DMS79 treated with DMSO at 0.1 percent for 48 hours (cell line): ENCODE measurements at regions not wholly inside any gene's neighbourhood (a gene's known extent, or its start where the extent isn't known, plus 50 kb on each side); places are given as distances from the start of the nearest gene placed in this dataset.

Source experiments
- DNase-seq: peaks from one replicate; lab custom pipeline; 2025; lab: John Stamatoyannopoulos, UW

DNA sequence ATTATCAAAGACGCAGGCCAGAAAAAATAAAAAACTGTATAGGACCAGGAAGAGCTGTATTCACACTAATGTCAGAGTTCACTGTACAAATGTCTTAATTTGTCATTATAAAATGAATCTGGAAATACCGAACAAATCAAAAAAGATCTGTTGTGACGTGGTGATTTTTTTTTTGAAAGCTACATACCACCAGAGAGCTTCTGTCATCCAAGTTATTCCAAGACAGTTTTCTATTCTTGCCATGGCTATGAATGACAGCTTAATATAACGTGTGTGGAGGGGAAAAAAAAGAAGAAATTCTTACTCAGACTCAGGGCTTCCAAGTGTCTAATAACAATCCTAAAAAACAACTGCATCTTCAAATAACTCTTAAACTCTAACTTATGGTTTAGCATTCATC lies 328.8 kb upstream of the BTBD3 start:
- DNase-seq = no peak

DNA sequence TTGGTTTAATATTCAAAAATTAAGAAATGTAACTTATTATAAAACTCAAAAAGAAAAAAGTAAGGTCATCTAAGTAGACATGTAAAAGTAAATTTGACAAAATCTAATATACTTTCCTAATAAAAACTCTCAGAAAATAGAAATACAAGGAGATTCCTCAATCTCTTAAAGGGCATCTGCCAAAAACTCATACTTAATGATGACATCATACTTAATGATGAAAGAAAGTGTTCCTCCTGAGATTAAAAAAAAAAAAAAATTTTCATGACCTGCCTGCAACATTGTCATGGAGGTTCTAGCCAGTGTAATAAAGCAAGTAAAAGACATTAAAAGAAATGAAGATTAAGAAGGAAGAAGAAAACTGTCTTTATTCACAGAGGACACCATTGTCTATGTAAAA lies 325.7 kb upstream of the BTBD3 start:
- DNase-seq = no peak

DNA sequence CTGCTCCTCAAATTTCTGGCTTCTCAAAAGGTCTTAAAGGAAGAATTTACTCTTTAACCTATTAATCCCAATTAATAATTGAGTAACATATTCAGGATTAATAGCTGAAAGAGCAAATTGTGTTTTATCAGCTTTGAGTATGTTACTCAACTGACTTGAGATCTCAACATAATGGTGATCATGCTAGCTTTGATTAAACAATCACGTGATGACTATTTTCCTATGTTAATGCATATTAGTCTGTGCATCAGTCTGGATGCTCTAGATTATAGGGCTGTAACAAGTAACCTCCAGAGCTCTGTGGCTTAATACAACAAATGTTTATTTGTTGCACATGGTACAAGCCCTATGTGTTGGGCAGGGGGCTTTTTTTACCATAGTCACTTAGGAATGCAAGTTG lies 313.4 kb upstream of the BTBD3 start:
- DNase-seq = no peak

DNA sequence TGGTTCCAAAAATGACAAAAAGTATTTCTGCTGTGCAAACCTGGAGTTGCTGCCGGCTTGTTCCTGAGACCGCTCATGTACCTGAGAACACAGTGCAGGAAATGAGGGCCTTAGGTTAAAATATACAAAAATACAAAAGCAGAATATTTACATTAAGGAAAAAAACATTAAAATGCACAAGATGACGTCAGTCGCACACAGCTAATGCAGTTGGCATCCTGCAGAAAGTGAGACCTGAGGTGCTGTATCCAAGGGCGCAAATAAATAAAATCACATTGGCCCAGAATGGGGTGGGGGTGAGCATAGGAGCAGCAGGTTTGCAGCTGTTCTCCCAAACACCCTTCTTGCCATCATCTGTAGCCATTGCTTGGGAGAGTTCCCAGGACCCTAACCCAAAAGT lies 310.6 kb upstream of the BTBD3 start:
- DNase-seq = no peak

DNA sequence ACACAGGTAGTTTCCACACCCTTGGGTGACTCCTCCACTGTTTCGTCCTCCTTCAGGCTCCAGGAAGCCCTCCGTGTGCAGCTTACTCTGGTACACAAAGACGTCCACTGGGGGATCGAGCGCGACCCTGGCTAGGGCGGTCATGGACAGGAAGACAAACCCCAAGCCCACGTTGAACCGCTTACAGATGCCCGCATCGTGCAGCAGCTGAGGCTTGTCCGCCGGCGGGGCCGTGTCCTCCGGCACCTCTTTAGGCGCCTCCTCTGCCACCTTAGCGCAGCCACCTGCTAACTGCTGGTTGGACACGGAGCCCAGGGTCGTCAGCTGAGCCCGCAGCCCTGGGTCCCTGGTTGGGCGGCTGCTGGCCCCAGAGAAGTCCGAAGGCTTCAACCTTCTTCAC lies 309.0 kb upstream of the BTBD3 start:
- no peak for DNase-seq

DNA sequence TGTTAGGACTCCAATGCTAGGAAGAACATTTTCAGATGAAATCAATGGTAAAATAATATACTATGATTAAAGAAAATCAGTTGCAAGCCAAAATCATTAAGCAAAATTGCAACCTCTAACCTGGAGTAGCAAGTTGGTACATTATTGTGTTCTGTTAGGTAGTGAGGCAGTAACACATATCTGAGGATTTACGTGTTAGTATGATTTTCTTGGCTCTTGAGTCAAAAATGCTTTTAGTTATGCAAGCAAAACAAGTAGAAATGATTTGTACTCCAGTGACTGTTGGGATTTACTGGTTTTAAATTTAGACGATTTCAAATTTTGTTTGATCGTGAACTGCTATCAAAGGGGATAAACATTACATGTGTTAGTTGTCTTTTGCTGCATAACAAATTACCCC lies 293.0 kb upstream of the BTBD3 start:
- no peak for DNase-seq

DNA sequence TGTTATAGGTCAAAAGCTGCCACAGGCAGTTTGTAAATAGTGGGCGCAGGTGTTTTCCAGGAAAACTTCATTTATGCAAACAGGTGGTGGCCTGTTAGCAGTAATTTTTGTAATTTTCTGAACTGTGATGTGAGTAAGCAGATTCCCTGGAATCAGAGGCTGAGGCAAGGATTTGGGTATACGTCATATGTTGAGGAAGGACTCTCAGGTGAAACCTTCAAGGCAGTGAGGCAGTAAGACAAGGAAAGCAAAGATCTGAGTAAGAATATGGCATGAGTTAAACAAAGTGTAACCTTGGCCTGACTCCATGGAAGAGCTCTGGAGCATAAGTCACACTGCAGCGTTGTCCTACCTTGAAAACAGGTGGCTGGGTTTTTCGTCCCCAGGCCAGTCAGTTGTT lies 291.1 kb upstream of the BTBD3 start:
- DNase-seq = no peak

DNA sequence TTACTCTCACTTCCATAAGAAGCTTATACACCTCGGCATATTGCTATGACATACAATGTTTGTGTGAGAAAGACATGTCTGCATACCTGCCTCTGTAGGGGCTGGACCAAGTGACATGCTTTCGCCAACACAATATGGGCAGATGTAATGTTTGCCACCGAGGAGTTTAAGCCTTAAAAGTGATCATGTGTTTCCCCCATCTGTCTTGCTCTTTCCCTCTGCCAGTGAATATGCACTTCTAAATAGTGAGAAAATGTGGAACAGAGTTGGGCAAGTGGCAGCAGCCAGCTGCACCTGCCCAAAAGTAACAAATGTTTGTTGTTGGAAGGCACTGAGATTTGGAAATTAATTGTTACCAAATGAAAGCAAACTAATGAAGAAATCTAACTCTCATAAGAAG lies 274.8 kb upstream of the BTBD3 start:
- DNase-seq = no peak

DNA sequence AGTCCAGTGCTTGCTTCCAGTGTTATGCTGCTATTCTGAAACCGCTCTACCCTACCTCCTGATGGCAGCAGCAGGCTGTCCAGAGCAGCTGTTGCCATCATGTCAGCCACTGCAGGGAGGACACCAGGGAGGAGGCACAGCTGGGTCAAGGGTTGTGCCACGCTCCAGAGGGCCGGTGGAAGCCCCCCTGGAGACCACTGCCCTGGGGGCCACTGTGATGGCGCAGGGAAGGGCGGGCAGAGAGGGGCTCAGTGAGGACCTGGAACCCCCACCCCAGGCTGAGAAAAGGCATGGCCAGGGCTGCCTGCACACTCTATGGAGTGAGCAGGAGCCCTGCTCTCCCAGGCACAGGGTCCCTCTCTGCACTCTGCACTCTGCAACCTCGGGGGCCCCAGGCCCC lies 271.3 kb upstream of the BTBD3 start:
- no peak for DNase-seq

DNA sequence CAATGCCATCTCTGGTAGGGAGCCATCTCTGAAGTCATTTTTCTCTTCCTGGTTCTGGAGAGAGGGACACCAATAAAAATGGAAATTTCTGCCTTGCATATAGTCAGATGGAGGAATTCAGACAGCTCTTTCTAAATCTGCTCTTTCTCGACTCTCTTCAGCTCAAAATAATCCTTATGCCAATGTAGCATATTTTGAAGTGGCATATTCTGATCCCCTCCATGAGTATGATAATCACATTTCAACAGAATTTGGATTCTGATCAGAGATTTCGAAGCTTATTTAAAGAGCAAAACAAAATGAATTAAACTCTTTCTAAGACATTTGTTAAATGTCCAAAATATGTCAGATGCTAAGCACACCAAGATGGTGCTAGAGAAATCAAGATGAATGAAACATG lies 267.1 kb upstream of the BTBD3 start:
- DNase-seq = no peak

DNA sequence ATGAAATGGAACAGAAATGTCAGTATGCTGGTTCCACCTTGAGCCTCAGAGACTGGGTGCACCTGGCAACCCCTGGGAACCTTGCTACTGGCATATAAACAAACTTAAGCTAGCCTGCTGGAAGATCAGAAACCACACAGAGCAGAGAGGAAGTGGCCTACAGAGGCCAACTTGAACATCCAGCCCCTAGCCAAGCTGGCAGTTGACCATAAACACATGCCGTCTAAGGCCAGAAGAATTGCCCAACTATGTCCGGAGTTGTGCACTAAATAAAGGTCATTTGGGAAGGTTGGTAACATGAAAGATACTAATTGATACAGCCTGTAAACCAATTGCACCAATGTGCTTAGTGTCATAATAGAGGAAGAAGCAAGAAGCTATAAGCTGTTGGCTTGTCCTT lies 266.6 kb upstream of the BTBD3 start:
- DNase-seq = no peak

DNA sequence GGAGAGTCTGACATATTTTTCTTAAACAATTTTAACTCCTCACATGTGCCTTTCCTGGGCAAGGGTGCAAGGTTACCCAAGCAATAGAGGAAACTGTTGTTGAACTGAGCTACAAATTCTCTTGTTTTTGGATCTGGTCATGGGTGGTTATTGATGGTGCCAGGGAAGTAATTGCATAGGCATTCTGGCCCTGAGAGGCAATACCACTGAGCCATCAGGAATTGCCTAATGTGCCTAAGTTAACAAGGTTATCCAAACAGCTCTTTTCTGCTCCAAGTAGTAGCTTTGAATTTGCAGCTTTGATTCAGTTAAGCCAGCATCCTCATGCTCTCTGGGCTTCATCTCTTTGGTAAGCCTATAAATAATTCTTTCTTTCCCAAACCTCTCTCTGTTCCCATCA lies 266.0 kb upstream of the BTBD3 start:
- DNase-seq = no peak

DNA sequence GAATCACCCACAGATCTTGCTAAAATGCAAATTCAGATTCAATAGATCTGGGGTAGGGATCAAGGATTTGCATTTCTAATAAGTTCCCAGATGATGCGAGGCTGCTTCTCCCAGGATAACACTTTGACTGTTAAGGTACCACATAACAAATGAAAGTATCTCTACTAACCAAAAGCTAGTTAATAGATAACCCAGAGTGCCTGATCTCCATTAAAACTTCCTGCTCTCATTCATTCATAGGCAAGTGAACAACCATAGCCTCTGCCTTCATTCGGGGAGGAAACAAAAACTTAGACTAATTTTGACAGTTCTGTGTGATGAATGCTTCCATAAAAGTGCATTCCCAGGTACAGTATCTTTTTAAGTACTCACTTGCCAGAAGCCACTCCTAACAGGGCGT lies 265.6 kb upstream of the BTBD3 start:
- DNase-seq = no peak

DNA sequence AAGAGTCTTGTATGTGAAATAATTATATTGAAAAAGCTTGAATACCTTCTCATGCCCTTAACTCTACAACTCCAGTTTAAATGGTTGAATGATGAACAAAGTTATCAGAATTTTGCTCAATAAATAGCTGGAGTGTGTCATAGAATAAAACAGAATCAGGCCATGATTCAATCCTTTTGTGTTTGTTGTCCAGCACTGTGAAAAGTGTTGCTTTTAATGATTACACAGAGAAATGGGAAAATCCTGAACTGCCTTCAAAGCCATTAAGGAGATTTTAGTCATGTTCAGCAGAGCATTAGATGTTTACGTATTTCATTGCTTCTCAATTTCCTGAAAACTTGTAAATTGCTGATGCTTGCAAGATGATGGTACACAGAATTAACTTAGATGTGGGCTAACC lies 262.9 kb upstream of the BTBD3 start:
- DNase-seq = no peak

DNA sequence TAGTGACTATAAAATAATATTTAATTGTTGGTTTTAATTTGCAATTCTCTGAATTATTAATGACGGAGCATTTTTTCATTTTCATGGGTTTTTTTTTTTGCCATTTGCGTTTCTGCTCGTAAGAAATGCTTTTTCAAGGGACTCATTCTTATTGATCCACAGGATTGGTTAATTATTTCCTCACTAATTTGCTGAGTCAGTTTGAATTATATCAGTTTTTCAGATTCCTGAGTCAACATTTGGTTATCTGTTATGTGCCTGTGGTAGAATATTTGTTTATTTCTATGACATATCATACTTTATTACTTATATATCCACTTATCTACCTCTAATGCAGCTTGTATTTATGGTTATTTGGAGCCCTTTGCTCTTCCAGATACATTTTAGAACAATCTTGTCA lies 257.0 kb upstream of the BTBD3 start:
- no peak for DNase-seq

DNA sequence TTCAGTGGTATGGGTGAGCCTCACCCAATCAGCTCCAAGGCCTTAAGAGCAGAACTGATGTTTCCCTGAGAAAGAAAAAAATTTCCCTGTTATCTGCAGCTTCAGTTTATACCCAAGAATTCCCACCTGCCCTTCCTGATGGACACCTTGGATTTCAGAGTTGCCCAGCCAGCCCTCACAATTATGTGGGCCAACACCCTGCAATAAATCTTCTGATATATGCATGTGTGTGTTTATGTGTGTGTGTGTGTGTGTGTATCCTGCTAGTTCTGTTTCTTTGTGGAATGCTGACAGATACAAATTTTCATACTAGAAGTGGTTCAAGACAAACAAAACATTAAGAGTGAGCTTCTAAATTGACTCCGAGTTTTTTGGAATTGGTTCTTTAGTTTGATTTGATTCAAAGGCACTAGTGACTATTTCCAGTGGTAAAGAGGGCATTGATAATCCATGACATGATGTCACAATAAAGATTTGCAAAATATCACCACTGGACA lies 246.6 kb upstream of the BTBD3 start:
- DNase-seq = no peak

DNA sequence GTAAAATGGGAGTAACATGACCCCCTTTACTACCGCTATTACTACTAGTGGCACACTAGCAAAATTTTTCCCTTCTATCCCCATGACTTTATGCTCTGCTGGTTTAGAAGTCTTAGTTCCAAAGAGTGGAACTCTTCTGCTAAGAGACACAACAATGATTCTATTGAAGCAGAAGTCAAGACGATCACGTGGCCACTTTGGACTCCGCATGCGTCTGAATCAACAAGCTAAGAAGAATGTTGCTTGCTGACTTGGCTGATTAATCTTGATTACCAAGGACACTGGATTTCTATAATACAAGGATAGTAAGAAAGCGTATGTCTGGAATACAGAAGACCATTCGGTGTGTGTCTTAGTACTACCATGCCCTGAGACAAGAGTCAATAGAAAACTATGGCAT lies 244.7 kb upstream of the BTBD3 start:
- no peak for DNase-seq

DNA sequence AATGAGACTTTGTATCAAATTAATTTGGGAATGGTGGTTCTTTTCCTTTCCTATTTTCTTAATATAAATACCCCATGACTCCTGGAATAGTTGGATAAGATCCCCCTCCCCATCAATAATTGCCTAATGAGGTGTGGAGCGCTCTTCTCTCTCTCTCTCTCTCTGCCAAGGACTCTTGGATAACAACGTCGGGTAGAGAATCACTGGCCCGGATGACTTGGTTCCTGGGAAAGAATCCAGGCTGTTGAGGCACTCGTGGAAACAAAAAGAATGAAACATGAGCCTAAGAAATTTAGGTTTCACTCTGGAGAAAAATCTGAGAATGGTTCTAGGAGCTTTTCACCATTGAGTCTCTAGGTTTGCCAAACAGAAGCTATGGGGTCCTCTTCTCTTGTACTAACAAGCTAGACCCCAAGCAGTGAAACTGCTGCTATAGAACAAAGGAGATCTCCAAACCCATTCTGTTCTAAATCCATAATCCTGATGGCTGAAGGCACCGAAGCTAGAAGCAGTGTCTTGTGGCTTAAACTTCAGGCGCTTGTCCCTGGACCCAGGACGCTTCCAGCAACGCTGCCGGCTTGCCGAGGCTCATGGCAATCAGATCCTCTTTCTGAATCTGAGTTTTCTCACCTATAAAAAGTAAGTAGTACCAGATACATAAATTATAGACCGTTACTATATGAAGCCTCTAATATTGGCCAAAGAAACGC lies 241.6 kb upstream of the BTBD3 start:
- DNase-seq = no peak

DNA sequence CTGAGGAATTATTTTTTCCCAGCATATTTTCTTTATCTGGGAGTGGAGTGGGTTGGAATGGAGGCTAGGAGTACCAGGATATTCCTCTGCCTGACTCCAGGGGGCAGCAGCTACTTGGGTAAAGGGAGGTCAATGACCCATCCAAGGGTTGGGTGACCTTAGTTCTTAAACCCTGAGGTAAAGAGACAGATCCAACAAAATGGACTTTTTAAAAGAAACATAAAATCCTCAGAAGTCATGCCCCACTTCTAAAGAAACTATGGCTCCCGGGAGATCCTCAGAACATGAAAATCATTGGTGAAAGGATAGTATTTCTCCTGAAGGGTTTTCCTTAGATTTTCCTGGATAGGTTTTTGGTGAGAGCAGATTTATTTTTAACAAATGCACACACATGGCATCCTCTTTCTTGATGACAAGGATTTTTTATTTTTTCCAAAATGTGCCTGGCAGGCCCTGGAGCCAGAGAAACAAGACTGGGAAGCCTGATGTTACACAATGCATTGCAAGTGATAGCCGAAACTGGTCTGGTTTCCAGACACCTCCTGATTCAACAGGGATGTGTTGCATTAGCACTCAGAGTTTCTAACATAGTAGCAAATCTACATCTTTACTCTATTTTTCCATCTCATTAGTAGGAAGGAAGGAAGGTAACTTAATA lies 240.9 kb upstream of the BTBD3 start:
- no peak for DNase-seq

DNA sequence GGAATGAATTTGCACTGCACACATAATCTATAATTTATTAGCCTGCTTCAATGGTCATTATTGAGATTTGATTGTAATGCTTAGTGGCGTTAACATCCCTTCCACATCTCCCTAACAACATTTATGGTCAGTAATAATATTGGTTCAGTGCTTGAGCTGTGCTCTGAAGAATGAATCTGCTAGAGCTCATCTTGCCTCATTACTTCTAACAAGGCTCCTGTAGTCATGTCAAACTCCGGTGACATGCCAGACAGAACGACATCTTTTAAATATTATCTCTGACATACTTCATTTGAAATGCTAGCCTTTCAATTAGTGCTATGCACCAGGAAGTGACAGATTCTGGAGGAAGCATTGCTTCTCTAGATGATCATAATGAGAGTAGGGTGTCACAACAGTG lies 240.3 kb upstream of the BTBD3 start:
- DNase-seq = no peak

DNA sequence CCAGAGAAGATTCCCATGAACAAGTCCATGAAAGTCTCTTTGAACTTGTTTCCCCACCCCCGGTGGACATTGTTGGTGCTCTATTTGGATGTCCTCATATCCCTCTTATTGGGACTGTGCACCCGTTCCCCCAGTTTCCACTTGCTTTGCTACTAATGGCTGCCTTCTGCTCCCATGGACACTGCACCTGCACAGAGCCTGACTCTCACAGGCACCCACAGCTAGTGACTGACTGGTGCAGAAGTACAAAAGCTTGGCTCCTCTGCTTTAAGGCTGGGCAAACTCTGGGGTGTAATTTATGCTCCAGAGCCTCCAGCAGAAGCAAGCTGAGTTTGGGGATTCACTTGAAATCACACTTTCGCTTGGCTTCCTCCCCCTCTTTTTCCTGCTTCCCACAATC lies 239.9 kb upstream of the BTBD3 start:
- no peak for DNase-seq

DNA sequence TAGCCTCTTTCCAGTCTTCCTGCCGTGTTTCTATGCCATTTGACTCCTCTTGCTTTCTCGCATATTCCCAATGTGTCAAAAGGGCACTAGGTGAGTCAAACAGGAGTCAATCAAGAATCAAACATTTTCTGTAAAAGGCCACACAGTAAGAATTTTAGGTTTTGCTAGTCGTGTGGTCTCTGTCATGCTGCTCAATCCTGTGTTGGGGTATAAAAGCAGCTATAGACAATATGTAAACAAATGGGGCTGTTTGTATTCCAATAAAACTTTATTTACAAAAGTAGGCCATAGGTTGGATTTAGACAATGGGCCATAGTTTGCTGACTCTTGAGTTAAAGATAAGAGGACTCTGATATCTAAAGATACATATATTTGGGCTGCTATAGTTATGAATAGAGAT lies 235.4 kb upstream of the BTBD3 start:
- DNase-seq = no peak

DNA sequence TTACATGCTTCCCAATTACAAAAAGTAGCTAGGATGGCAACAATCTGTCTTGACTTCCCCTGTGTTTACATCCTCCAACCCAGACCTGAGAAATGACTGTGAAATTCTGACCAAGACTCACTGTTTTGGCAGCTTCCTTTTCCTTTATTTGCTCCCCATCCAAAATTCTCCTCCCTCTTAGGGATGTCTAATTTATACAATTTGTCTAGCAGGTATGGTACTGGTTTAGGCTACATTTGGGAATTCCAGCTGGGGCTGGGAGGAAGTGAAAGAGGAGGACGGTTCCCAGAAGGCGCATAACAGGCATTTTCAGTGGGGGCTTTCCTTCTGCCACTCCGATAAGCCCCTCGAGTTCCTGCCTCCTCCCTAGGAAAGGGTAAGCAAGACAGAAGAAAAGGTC lies 231.5 kb upstream of the BTBD3 start:
- DNase-seq = no peak
